ENCODE measurements at regions not wholly inside any gene's neighbourhood (a gene's known extent, or its start where the extent isn't known, plus 50 kb on each side); places are given as distances from the start of the nearest gene placed in this dataset.

DNA sequence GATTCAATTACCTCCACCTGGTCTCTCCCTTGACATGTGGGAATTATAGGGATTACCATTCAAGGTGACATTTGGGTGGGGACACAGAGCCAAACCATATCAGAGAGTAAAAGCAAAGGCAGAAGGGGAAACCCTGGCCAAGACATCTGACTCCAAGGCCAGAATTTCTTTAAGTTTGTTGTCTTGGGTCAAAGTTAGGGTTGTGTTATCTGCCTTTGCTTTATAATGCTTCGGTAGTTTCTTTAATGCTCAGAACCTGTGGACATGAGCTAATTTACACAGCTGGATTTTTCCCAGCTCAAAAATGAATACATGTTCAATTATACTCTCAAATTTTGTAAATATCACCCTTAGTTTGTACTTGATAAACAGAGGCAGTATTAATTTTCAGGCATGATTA is 1074.4 kb downstream of the ADGRL2 start:
- DNase-seq (ENCODE audit: low read depth): no peak

DNA sequence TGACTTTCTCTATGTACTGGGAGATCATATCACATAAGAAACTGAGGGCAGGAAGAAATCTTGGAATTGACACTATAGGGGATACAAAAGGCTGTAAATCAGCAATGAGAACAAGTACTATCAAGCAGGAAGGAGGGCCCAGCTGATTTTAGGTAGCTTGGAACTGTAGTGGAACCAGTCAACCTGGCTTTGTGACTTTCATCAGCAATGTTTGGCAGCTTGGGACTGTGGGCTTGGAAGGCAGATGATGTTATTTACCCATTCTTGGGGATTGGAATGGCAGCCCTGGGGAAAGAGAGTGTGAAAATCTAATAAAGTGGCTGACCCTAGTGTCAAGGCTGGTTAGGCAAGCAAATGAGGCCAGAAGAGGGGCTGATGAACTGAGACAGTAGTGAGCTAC is 1073.3 kb downstream of the ADGRL2 start:
- DNase-seq (ENCODE audit: low read depth): no peak

DNA sequence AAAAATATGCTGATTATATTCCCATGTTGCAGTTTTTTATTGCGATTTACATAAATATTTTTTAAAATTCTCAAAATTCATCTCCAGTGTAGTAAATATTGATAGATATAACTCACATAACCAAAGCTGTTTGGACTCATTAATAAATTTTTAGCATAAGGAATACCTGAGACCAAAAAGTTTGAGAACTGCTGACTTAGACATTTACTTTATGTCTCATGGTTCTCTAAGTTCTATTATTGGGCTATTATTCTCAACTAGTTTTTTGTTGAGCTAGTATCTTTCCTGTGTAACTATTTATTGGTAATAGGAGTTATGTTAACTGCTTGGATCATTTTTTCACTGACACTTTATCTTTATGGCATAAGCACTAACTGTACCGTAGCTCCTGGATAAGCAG is 1069.6 kb downstream of the ADGRL2 start:
- no peak for DNase-seq (ENCODE audit: low read depth)

DNA sequence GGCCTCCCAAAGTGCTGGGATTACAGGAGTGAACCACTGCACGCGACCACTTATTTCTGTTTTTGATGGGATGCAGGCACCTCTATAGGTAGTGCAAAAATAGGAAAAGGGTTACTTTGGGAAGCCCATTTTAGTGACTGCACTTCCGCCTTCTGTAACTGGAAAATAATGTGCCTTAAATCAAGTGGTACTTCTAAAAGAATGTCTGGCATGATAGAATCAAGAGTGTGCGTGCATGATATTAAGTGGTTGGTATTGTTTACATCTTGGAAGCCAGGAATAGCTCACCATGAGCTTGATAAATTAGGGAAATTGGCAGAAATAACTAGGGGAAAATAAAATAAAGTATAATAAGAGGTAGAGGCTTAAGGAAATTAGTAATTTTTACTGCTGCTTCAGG is 1067.0 kb downstream of the ADGRL2 start:
- DNase-seq (ENCODE audit: low read depth): no peak

DNA sequence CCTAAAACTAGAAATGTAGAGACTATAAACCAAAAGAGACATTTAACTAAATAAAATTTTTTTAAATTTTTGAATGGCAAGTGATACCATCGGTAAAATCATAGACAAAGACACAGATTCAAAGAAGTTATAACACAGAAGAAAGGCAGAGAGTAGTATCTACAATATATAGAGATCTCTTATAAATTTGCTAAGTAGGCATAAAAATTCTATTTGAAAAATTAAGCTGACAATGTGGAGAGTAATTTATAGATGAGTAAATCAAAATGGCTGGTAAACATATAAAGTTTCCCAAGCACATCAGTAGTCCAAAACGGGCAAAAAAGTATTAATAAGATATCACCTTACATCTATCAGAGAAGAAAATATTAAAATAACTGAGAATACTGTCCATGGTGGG is 1061.0 kb downstream of the ADGRL2 start:
- DNase-seq (ENCODE audit: low read depth): no peak

DNA sequence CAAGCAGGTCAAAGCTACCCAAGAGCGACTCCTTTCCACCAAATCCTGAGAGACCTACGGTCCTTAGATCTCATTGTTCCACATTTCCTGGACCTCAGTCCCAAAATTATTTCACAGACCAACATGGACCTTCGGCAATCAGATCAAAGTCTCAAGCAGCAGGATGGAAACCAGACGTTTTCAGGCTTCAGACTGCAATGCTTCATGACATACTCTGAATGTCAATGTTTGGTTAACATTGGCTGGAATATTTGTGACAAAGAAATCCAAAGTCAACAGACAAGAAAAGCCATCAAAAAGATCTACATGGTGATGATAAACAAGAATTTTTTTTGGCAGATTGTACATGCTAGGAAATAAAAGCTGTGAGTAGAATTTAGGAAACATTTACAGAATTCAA is 1057.3 kb downstream of the ADGRL2 start:
- no peak for DNase-seq (ENCODE audit: low read depth)

DNA sequence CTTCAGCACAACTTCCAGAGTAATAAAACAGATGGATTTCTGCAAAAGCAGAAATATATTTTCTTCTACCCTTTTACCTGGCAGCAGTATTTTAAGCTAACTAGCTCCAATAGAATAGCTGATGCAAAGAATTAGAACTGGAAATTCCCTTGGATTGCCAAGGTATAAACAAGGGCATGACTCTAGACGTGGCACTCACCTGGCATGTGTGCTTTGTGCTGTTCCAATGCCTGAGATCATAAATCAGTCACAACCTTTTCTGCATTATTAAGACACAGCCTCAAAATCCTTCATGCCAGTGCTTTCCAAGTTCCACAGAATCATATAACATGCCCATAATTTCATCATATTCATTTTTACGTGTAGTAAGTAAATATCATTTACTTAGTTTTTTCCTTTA is 1048.7 kb downstream of the ADGRL2 start:
- no peak for DNase-seq (ENCODE audit: low read depth)

DNA sequence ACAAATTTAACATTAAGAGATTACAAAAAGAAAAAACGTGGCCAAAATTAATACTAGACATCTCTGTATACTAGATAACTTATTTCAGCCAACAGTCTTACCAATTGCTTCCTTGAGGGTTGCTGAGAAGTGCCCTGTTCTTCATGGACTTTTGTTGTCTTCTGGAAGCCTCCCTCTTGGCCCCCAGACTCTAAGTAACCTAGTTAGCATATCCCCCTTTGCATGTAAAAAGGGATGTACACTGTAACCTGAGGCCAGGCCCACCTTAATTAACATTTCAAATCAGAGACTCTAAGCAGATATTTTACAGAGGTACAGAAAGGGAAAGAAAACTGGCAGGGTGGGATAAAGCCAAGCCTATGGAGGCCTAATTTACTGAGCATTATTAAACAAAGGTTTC is 1047.3 kb downstream of the ADGRL2 start:
- DNase-seq (ENCODE audit: low read depth): no peak

DNA sequence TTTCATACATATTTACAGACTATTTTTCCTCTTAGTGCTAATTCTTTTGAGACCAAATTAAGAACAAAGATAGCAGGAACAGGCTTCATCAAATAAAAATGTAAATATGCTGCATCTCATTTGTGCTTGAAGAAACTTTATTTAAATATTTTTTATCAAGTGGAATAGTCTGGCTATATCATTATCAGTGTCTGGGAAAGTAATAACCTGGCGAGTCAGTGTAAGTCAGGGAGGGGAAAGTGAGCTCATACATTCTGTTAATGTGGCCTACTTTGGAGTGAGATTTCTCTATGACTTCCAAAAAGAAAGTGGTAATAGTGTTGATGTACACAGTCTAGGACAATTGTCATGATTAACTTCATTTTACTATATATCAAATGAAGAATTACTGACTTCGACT is 1045.1 kb downstream of the ADGRL2 start:
- DNase-seq (ENCODE audit: low read depth): no peak

DNA sequence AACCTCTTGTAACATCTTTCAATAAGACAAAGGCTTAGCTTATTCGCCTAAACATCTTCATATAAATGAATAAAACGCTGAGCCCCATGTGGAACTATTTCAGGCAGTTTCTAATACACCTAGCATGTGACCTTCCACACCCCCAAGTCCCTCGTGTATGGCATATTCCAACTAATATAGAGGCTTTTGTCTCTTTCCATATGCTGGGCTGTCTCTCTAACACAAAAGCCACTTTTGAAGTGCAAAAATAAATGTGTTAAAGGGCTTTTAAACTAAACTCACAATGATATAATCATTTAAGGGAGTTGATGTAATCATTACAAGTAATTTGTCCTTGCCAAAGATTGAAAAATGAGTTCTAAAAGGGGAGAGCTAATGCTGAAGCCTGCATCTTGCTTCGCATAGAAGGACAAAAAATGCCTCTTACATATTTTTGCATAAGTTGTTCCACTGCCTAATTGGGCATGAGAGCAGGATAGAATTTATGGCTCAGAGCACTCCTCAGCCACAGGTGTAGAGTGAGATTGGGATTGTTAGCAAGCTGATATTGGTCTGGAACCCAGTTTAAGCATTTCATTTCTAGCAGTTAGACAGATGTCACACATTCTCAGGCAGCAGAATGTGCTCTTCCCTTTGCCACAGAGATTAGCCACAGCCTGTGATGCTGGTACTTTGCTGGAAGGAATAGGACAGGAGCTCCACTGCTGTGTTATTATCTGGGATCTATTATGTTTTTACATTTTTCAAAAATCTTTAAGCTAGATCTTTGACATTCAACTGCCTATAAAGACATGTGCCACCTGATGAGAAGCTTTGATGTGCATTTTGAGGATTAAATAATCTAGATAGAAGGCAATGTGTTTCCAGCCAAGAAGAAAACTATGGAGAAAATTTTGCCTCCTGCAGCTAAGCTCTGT is 1044.4 kb downstream of the ADGRL2 start:
- DNase-seq (ENCODE audit: low read depth): no peak

DNA sequence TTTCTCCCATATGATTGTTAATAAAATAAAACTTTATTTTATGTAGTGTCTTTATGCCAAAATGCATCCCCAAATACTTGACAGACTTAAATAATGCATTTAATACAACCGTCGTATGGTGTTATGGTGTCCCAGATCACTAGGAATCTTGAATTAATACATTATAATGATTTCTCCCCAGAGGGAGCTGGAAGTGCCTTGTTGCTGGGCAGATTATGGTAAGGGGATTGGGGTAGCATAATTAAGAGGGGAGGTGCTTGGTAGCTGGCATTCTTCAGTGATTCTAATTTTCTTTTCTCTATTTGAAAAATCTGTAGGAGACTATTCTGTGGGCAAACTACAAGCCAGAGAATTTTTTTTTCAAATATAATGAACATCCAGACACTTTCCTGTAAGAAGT is 1043.7 kb downstream of the ADGRL2 start:
- no peak for DNase-seq (ENCODE audit: low read depth)

DNA sequence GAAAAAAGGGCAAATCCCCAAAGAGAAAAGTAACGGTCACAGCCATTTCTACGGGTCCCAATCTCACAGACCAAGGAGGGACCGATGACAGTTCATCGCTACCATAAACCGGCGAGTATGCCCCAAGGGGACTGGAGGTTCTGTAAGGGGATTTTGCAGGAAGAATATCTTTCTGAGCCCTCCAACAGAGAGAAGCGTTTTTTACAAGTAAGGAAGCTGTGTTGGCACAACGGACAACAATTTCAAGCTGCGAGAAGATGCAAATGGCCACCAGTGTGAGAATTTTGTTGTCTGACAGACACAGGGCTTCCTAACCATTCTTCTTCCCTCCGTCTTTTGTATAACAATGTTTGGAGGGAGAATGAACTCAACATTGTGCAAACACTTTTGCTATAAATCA is 1043.1 kb downstream of the ADGRL2 start:
- no peak for DNase-seq (ENCODE audit: low read depth)

DNA sequence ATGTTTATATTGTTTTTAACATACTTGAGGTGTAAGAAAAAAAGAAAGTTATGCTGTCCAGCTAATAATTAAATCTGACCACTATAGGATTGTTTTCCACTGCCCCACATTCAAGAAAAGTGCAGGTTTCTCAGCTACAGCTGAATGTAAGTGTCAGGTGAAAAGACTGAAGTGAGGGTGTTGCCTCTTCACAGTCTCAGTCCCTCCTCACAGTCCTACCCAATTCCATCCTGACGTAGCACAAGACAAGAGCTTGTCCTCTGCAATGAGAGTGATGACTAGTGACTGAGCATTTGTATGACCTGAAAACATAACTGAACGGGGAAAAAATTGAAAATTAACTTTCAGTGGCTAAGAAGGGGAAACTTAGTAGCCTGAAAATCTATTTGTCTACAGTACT is 1039.5 kb downstream of the ADGRL2 start:
- DNase-seq (ENCODE audit: low read depth): no peak

DNA sequence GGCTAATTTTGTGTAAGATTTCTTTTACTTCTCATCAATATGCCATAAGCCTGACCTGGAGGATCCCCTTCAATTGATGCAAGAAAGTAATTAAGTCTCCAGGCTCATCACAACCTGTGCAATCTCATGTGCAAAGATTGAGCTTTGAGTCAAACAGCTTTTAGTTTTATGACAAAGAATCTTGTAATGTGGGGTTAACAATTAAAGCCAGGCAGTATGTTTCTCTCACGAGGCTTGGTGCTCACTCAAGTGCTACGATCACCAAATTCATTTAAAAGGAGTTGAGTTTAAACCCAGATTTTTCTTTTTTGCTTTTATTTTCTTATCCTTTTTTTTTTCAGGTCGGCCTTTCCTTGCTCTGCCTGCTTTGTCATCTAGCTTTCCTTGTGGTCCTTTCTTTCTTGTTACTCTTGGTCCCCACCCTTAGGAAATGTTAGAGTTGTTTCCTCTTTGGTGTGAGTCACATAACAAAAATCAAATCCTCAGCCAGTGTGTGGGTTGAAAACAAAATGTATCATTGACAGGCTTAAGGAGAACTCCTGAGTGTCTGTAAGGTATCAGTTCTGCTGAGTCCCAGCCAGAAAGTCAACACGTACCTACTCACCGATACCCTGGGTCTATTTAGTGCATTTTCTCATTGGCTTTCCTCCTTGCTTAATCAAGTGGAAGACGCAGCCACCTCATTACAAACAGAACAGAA is 1037.2 kb downstream of the ADGRL2 start:
- peak; percentile 19 for DNase-seq (ENCODE audit: low read depth)

DNA sequence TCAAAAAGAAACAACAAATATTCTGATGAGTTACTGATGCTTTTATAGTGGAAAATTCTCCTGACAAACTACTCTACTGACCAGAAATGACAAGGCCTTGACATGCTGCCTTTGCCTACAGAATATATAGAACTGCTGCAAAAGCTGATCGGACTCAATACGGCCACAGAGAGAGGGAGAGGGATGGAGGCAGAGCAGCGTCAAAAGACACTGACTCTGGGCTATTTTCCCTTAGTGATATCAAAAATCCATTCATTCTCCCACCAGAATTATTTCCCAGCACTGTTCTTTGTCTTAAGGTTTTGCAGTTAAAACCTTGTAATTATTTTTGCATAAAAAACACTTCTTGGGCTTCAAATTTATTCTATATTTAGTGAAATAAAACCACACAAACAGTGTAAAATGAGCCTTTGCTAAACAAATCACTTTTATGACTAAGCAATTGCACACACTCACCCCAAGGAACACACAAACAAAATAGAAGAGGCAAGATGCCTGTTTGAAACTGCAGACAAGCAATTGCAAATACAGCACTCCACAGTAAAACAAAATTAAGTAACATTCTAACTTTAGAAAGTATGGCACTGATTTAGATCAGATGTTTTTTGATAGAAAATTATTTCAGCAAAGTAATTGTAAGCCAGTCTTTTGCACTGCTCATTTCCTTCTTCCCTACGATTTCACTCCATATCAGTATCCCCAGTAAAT is 1036.4 kb downstream of the ADGRL2 start:
- no peak for DNase-seq (ENCODE audit: low read depth)

DNA sequence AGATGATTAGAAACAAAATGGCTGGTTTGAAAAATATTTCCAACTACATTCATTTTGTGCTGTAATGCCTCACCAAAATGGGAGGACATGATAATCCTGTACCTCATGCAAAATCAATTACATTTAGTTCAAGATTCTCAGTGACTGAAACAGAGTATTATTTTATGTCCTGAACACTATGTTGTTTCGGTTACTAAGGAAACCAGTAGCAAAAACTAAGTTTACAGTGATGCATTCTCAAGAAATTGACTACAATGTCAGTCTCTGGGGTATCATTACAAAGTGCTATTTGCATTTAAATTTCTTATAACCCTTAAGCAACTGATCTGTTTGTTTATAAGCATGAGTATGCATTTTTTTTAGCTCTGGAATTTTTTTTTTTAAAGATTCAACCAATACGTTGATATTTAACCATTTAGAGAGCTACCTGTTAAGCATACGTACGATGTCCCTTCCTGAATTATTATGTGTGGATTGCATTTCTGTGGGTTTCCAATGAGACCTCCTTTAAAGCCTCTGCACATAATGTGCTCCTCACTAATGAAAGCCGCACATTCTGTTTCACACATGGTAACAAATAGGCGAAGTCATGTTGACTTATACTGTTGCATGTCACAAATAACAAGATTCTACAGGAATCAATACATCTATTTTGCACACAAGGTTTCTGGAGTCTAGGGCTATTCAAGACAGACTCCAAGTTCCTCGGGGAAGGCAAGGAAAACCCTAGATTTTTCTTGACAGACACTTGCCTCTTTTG is 1035.7 kb downstream of the ADGRL2 start:
- DNase-seq (ENCODE audit: low read depth): no peak

DNA sequence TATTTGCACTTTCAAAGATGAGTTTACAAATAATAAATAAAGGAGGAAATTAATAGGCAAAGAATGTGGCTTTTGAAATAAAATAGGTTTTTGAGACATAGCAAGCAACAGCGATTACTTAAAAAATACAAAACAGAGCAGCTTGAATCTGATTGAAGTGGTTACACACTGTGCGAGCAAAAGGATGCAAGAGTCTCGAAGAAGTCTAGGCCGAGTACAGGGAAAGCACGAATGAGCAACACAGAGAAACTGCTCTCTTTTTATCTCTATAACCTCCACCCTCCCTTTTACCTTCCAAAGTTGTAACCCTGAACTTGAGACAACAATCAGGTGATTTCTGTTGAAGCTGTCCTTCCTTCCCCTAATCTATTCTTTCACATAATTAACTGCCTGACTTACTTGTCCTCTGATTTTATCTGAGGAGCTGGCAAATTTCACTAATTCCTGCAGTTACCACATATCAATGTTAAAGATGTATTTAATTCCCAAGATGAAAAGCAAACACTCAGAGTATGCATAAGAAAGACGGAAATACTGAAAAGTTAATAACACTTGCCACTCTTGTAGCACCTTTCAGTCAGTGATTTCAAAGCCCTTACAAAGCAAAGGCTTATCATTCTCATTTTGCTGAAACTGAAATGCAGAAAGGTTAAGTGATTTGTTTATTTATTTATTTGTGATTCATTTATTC is 1030.1 kb downstream of the ADGRL2 start:
- DNase-seq (ENCODE audit: low read depth): no peak

DNA sequence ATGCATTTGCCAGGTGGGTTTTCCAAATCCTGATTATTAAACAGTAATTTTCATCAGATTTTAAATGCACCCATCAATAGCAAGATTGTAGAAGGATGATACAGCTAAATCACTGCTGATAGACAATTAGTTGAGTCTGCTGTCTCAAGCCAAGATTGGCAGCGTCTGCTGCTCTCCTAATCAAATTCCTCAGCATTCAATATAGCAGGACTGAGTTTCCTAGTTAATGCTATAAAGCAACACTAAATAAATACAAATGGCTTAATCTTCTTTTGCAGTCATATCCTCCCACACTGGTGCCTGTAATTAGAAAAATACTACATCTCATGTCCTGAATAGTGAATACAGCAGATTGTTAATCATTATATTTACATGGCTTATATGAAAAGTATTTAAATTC is 1028.8 kb downstream of the ADGRL2 start:
- DNase-seq (ENCODE audit: low read depth): no peak

DNA sequence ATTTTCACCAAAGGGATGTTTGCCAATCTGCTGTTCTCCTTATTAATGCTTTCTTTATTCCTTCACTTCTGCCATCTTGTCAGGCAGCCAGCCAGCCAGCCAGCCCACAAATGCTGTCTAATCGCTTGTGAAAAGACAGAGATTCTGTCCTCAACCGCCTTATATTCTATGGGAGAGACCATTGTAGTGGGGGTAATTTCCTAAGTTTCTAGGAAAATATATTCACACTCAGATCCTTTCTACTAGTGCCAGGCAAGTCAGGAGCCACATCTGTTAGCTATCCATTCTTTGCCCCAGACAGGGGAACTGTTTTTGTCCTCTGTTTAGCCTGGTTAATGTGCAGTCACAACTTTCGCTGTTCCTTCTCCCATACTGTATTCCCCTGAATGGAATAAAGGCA is 1023.1 kb downstream of the ADGRL2 start:
- no peak for DNase-seq (ENCODE audit: low read depth)

DNA sequence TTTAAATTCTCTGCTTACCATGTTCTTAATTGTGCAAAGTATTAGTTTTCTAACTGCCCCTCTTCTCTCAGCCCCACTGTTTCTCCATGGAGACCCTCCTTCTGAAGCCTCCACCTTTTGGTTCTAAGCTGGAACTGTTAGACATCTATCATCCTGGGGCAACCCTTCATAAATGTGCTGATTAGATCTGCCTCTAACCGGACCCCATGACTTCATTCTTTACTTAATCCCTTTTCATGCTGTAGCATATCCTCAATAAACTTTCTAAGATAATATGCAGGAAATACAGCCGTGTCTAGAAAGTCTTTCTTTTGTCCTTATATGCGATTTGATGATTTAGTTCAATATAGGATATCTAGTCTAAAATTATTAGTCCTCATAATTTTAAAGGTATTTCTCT is 1020.1 kb downstream of the ADGRL2 start:
- DNase-seq (ENCODE audit: low read depth): no peak

DNA sequence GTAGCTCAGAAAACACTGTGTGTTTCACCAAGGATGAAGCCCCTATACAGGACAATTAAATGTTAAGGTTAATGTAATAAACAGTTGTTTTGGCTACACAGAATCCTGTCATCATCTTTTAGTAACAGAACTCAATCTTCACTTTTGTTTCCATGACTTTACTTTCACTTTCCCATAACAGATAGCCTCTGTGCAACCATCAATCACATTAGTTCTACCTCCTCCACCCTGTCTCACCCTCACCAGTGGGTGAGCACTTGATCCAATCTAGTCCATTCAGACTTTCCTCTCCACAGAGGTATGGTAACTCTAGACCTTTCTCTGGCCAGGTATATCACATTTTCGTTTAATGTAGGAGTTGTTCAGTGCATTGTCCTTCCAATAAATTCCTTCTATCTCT is 1018.5 kb downstream of the ADGRL2 start:
- DNase-seq (ENCODE audit: low read depth): no peak

DNA sequence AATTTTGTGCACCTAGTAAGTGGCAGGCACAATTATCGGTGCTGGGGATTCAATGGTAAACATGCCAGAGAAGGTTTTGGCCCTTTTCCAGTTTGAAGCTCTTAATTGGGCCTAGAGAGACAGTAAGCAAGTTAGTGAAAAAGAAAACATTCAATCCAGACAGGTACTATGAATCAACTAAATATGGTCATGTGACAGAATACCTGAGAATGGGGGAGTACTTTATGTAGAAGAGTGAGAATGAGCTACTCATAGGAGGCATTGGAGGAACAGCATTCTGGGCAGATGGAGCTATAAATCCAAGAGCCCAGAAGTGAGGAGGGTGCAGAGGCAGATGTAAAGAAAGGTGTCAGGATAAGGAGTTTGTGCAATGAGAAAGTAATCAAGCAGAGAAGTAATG is 1017.9 kb downstream of the ADGRL2 start:
- DNase-seq (ENCODE audit: low read depth): no peak
